HG03354 (cell line): ENCODE measurements at regions not wholly inside any gene's neighbourhood (a gene's known extent, or its start where the extent isn't known, plus 50 kb on each side); places are given as distances from the start of the nearest gene placed in this dataset.

Experiments used
- ATAC-seq: cut with Tn5 transposase; IDR thresholded peaks from one replicate; pipeline ENCODE4 v1.9.1; 2021; ENCODE audit warnings: mild to moderate bottlenecking; ENCODE audit not compliant: unreplicated experiment, poor library complexity, severe bottlenecking

DNA sequence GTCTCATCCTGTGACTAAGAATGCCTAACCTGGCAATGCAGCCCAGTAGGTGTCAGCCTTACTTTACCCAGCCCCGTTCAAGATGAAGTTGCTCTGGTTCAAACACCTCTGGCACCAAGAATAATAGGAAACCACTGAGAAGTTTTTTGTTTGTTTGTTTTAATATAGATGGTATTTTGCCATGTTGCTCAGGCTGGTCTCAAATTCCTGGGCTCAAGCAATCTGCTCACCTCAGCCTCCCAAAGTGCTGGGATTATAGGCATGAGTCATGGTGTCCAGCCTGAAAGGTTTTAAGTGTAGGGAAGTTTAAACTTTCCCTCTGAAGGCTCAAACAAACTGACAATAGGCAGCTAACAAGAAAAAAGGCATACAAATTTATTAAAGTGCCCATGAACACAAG is 51.2 kb upstream of the ABCC4 start:
- ATAC-seq, result no peak

DNA sequence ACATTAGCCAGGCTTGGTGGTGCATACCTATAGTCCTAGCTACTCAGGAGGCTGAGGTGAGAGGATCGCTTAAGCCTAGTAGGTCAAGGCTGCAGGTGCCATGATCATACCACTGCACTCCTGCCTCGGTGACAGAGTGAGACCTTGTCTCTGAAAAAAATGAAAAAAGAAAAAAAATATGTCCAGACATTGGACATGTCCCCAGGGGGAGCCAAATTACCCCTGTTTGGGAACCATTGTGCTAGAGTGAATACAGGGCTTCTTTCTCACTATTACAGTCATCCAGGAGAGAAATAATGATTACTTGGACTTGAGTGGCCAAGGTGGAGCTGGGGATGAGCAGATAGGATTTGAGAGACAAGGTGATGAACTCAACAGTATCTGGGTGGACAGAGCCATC is 52.9 kb upstream of the ABCC4 start:
- no peak for ATAC-seq

DNA sequence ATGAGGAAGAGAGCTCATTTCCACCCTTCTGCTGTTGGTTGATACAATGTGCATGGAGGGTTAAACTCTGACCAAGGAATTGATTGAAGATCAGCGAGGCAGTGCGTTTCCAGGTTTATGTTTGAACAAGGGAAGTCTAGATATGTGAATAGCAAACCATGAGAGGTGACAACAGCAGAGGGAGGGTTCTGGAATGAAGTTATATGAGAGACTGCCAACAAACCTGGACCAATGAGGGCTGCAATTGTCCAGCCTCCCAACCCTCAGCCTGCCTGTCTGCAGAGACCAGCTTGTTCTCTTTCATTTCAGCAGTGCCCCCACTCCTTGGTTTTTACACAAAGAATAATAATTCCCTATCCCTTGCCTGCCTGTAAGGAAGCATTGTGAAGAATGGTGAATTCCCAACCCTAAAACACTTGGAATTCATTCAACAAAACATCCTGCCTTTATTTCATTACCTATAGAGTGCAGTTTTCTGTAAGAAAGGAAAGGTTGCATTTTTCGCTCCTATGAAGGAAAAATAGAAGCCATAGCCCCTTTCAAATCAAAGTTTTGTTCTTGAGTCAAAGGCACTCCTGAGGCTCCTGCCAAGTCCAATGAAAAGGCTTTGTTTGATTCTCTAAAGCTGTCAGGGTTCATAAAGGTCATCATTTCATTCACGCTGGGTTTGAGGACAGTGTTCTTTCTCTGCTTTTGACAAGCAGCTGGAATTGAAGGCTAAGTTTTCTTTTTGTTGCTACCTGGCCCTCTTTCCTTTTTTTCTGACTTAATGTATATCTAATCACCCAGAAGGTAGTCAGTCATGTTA is 53.6 kb upstream of the ABCC4 start:
- no peak for ATAC-seq

DNA sequence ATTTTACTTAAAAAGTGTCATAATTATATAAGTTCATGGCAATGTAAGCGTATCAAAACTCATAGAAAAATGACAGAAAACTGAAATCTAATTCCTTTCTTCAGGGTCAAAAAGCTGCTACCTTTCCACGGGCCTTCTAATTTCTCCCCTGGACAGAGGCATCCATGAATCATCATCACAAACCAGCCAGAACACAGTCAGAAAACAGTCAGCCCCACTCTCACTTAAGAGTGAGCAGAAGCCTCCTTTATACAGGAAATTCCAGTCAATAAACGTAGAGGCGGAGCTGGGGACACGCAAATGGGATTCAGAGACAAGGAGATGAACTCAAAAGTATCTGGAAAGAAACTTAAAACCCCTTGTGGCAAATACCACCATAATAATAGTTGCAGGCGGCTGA is 54.2 kb upstream of the ABCC4 start:
- no peak for ATAC-seq

DNA sequence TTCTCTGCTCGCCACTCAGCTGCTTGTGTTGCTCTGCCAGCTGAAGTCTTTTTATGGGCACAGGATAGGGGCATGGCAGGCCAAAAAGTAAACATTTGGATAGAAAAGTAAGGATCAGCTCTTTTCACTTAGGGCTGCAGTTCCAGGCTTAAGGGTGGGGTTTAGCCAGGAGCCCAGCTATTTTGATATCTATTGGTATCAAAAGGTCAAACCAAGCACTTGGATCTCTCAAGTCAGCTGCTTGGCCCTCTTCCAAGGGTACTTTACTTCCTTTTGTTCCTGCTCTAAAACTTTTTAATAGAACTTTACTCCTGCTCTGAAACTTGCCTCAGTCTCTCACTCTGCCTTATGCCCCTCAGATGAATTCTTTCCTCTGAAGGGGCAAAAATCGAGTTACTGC is 55.7 kb upstream of the ABCC4 start:
- no peak for ATAC-seq

DNA sequence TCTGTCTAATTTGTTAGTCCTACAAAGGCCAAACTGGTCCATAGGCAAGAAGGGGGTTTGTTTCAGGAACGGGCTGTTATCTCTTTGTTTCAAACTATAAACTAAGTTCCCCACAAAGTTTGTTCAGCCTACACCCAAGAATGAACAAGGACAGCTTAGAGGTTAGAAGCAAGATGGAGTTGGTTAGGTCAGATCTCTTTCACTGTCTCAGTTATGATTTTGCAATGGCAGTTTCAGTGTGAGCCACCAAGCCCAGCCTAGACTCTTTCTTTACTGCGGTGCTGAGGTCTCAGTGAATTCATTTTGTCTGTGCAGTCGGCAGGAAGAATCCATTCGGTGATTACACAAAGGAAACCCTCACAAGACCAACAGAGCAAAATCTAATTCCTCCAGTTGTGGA is 56.6 kb upstream of the ABCC4 start:
- ATAC-seq, result no peak

DNA sequence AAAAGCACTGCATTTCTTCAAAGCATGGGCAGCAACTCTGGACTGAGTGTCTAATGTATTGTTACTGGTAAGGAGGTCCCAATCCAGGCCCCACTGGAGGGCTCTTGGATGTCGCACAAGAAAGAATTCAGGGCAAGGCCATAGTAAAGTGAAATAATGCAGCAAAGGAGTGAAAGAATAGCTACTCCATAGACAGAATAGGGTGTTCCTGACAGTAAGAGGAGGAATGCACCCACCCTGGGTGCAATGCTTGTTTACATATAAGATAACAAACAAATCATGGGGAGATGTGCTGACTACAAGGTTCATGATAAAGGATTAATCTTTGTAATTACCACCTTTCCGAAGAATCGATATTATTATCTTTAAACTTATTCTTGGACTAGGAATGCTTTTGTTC is 58.8 kb upstream of the ABCC4 start:
- ATAC-seq, result no peak

DNA sequence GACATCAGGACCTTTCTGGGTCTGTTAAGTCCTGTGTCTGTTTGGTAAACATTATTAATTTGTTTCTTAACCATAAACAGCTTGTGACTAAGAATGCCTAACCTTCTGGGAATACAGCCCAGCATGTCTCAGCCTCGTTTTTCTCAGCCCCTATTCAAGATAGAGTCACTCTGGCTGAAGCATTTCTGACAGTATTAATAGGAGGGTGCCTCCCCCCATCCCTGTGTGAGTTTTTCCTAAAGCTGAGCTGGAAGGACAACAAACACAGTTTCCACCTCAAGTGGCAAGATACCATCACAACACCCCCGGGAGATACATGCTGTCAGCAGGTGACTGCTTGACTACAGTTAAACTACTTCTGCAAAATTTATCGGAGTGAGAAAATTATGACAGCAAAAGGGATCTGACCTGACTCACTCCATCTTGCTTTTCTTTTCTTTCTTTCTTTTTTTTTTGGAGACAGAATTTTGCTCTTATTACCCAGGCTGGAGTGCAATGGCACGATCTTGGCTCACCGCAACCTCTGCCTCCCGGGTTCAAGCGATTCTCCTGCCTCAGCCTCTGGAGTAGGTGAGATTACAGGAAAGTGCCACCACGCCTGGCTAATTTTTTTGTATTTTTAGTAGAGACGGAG is 59.3 kb upstream of the ABCC4 start:
- no peak for ATAC-seq

DNA sequence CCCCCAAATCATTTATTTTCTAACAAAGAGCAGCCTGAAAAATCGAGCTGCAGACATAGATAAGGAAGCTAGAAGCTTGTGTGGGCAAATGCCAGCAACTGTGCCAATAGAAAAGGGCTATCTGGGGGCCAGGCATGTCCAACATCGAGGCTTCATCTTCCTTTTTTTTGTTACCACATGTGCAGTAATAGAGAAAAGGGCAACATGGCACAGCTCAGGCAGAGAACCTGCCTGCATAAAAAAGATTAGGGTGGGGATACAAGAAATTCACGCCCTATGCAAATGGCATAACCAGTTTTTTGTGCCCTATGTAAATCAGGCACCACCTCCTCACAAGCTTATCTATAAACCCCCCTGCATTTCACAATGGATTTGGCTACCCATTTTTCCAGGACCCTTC is 60.4 kb upstream of the ABCC4 start:
- ATAC-seq, result no peak

DNA sequence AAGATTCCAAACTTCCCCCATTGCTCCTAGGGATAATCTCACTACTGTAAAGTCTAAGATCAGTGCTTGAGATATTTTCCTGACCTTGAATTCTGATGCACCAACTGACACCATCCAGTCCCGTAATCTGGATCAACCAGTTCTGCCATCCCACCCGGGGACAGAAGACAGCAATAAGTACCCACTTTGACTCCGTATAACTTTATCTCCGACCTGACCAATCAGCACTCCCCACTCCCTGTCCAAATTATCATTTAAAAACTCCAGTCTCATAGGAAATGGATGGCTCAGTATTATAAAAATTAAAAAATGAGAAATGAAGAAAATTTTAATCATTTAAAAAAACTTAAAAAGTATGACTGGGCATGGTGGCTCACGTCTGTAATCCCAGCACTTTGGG is 61.4 kb upstream of the ABCC4 start:
- no peak for ATAC-seq

DNA sequence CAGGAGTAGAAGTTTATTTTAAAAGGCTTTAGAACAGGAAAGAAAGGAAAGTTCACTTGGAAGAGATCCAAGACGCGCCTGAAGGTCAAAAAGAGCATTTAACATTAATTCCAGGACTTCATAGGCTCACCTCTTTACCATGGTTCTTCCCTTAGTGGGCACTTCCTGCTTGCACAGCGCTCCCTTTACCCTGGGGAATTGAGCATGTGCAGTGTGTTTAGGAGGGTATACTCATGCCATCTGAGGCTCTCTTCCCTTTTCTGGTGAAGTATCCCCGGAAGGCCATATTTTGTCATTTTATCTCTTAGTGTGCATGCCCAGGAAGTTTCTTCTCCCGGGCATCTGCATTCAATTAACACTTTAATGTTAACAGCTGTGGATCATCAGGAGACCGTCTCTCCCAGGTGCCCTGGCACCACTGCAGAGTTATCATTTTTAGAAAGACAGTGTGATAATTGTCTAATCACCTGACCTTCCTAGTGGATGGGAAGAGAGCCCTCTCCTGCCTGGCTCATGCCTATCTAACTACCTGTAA is 66.1 kb upstream of the ABCC4 start:
- ATAC-seq, result no peak

DNA sequence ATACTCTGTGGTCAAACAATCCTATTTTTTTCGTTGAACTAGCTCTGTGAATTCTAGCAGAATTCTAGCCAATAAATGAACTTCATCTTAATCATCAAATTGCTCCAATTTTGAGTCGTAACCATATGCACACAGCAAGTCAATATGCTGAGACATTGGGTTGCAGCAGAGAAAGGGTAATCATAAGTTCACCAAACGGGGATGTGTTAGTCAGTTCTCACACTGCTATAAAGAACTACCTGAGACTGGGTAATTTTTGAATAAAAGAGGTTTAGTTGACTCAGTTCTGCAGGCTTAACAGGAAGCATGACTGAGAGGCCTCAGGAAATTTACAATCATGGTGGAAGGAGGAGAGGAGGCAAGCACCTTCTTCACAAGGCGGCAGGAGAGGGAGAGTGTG is 67.7 kb upstream of the ABCC4 start:
- ATAC-seq, result no peak

DNA sequence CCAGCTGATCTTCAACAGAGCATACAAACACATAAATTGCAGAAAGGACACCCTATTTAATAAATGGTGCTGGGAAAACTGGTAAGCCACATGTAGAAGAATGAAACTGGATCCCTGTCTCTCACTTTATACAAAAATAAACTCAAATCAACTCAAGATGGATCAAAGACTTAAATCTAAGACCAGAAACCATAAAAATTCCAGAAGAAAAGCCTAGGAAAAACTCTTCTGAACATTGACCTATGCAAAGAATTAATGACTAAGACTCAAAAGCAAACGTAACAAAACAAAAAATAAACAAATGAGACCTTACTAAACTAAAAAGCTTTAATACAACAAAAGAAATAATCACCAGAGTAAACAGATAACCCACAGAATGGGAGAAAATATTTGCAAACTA is 74.5 kb upstream of the ABCC4 start:
- ATAC-seq, result no peak

DNA sequence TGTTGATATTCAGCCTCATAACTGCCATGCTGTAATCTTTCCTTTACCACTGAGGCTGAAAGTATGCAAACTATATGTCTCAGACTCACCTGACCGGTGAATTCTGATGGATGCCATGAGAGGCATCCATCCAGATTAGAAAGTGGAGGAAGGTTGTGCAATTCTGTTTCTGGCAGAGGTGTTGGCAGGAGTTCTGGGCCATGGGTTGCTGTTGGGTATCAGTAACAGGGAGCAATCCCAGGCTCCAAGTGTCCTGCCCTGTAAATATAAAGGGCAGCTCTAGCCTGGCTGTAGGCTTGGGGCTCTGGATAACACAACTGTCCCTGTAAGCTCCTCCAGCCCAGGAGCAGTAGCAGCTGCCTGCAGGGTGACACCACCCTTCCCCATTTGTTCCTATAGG is 77.4 kb upstream of the ABCC4 start:
- no peak for ATAC-seq

DNA sequence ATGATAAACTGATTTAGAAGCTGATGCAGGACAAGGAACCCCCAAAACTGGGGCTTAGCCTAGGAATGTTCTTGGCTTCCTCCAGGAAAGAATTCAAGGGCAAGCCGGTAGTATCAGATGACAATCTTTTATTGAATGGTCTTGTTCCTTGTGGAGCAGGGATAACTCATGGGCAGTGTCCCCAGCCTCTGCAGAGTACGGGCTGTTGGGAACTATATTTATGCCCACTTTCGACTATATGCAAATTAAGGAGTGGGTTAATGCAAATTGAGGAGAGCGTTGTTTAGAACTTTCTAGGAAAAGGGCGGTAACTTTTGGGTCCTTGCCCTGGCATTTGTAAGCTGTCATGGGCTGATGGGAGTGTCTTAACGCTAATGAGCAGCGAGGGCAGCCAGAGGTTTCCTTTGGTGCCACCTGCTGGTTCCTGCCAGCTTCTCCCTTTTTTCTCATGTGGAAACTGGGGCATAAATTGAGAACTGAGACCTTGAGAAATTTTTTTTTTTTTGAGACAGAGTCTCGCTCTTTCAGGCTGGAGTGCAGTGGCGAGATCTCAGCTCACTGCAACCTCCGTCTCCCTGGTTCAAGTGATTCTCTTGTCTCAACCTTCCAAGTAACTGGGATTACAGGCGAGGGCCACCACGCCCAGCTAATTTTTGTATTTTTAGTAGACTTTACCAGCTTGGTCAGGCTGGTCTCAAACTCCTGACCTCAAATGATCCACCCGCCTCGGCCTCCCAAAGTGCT is 79.4 kb upstream of the ABCC4 start:
- peak; percentile 93 for ATAC-seq

DNA sequence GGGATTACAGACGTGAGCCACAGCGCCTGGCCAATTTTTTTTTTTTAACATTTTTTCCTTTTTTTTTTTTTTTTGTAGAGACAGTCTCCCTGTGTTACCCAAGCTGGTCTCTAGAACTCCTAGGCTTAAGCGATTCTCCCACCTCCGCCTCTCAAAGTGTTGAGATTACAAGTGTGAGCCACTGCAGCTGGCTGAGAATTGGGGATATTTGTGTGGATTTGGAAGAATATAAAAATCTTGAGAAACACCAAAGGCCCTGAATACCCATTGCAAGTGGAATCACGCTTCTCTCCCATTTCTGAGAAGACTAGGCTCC is 79.9 kb upstream of the ABCC4 start:
- ATAC-seq, result no peak

DNA sequence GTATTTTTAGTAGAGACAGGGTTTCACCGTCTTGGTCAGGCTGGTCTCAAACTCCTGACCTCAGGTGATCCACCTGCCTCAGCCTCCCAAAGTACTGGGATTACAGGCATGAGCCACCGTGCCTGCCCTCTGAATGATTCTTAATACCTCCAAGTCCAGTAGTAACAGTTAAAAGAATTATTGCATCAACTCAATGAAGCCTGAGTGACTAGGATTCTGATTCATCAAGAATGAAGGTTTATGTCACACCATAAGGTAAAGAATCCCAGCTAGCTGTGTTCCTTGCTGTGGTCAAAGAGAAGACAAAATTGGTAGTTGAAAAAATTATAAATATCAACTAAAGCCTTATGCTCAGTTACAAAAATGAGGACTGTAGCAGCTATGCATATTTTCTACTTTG is 81.2 kb upstream of the ABCC4 start:
- ATAC-seq, result no peak

DNA sequence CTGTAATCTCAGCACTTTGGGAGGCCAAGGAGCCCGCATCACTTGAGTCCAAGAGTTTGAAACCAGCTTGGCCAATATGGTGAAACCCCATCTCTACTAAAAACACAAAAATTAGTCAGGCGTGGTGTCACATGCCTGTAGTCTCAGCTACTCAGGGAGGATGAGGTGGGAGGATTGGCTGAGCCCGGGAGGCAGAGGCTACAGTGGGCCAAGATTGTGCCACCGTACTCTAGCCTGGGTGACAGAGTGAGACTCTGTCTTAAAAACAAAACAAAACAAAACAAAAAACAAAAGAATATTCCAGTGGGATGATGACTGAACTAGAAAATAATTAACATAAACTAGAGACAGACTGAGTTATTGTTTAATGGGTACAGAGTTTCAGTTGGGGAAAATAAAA is 81.7 kb upstream of the ABCC4 start:
- ATAC-seq, result no peak

DNA sequence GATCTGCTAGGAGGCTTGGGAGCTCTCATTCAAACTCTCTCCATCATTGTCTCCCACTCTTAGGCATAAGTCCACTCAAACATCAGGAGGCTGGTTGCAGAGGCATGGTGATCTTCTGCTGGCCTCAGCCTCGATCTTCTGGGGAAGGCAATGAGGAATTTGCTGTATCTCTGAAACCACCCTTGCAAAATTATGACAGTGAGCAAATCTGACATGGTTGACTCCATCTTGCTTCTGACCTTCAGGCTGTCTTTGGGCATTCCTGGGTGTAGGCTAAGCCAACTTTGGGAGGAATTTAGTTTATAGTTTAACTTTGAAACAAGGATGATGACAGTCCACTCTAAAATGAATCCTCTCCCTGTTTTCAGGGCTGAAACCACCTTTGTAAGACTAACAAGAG is 84.1 kb upstream of the ABCC4 start:
- no peak for ATAC-seq

DNA sequence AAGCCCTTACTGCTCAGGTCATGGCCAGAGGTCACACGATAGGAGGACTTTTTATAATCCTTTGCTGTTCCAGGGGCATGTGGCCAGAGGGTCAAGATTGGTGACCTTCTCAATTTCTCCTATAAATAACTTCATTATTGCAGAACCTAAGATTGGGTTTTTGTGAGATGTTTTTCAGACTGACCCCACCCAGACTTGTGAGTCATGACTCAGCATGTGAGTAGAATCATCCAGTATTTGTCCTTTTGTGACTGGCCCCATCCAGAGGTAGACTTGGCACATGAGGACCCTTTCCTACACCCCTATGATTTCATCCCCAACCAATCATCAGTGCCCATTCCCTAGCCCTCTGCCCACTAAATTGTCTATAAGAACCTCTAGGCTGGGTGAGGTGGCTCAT is 84.5 kb upstream of the ABCC4 start:
- ATAC-seq, result no peak

DNA sequence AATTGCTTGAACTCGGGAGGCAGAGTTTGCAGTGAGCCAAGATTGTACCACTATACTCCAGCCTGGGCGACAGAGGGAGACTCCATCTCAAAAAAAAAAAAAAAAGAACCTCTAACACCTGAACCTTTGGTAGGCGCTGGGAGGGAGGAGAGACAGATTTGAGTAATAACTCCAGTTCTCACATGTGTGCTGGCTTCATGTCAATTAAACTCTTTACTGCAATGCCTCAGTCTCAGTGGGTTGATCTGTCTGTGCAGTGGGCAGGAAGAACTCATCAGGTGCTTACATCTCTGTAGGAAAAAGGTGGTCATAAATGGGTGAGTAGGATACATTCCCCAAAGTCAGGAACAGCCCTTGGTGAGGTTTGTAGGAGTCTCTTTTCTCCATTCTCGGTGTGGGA is 85.1 kb upstream of the ABCC4 start:
- no peak for ATAC-seq
